ENCODE measurements at regions not wholly inside any gene's neighbourhood (a gene's known extent, or its start where the extent isn't known, plus 50 kb on each side); places are given as distances from the start of the nearest gene placed in this dataset.
"Not testable (repeated sequence)": the region's sequence is repeated elsewhere in the genome, so short reads cannot be mapped to it uniquely, and the experiment has no call there.

- DNase-seq: no peak
Measured at GRCh38 chr5:67870662-67871061, 344.9 kb upstream of the PIK3R1 start.

GRCh38 chr5:67864335-67864734 is 351.2 kb upstream of the PIK3R1 start:
- not testable (repeated sequence) for DNase-seq

- no peak for DNase-seq
Measured at GRCh38 chr5:67858471-67859031, 357.0 kb upstream of the PIK3R1 start.

- no peak for DNase-seq
Measured at GRCh38 chr5:67857502-67857901, 358.1 kb upstream of the PIK3R1 start.

GRCh38 chr5:67855523-67855922 is 360.0 kb upstream of the PIK3R1 start:
- no peak for DNase-seq

GRCh38 chr5:67850906-67851305 is 364.6 kb upstream of the PIK3R1 start:
- not testable (repeated sequence) for DNase-seq

GRCh38 chr5:67844924-67845323 is 370.6 kb upstream of the PIK3R1 start:
- DNase-seq: no peak

- DNase-seq: no peak
Measured at GRCh38 chr5:67842806-67843205, 372.8 kb upstream of the PIK3R1 start.

DNA sequence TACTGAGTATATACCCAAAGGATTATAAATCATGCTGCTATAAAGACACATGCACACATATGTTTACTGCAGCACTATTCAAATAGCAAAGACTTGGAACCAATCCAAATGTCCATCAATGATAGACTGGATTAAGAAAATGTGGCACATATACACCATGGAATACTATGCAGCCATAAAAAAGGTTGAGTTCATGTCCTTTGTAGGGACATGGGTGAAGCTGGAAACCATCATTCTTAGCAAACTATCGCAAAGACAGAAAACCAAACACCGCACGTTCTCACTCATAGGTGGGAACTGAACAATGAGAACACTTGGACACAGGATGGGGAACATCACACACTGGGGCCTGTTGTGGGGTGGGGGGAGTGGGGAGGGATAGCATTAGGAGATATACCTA is 378.3 kb upstream of the PIK3R1 start:
- not testable (repeated sequence) for DNase-seq

DNA sequence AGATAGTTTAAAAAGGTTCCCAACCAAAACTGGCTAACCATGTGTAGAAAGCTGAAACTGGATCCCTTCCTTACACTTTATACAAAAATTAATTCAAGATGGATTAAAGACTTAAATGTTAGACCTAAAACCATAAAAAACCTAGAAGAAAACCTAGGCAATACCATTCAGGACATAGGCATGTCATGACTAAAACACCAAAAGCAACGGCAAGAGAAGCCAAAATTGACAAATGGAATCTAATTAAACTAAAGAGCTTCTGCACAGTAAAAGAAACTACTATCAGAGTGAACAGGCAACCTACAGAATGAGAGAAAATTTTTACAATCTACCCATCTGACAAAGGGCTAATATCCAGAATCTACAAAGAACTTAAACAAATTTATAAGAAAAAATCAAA is 379.1 kb upstream of the PIK3R1 start:
- not testable (repeated sequence) for DNase-seq

- DNase-seq: no peak
Measured at GRCh38 chr5:67831048-67831447, 384.5 kb upstream of the PIK3R1 start.

- DNase-seq: no peak
Measured at GRCh38 chr5:67827541-67827940, 388.0 kb upstream of the PIK3R1 start.

DNA sequence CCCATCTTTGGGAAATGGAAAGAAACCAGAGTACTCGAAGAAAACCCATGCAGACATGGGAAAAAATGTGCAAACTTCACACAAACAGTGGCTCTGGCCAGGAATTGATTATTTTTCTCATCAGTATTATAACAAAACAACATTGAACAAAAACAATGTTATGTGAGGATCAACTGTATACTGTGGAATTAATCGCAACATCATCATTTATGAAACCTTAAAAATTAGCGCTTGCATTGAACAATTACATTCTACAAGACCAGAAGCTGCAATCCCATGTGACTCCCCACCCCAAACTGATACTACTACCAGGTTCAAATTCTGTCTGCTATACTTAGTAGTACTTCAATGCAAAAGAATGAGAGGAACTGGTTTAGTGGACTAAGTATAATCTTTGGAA is 390.7 kb upstream of the PIK3R1 start:
- no peak for DNase-seq

GRCh38 chr5:67817652-67818051 is 397.9 kb upstream of the PIK3R1 start:
- no peak for DNase-seq

GRCh38 chr5:67816456-67816855 is 399.1 kb upstream of the PIK3R1 start:
- DNase-seq: no peak

DNA sequence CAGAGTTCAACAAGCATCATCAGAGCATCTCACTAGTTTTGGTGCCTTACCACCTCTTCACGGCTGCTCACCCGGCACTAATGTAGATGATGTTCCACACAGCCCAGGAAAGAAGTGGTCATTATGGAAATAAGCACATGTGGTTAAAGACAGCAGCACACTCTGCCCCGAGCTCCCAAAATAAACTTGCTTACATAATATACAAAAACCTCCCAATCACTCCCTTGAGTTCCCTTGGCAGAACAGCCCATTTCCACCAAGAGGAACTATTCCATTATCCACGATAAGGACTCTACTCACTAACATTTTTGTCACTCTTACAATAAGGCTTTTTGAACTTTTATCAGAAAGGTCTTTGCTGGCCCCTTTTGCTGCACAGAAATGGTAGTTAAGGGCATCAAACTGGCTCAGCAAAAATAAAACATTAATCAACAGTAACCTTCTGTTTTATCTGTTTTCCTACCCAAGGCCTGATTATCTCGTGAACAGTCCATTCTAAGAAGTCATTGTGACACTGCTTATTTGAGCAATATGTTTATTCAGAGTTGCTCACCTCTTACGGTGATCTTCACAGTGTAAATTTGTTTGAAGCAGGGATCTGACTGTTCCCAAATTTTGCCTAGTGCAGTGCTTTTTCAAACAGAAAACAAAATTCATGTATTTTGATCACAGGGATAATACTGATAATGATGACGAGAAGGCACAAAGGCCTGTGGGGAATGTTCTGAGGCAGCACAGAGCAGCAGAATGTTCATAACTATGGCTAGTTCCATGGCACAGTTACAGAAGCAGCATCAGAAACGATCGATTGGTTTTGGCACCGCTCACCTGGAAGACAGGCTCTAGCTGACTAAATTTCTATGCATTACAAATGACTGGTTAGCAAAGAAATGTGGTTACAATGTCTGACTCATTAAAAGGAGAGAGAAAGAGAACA is 399.8 kb upstream of the PIK3R1 start:
- no peak for DNase-seq

DNA sequence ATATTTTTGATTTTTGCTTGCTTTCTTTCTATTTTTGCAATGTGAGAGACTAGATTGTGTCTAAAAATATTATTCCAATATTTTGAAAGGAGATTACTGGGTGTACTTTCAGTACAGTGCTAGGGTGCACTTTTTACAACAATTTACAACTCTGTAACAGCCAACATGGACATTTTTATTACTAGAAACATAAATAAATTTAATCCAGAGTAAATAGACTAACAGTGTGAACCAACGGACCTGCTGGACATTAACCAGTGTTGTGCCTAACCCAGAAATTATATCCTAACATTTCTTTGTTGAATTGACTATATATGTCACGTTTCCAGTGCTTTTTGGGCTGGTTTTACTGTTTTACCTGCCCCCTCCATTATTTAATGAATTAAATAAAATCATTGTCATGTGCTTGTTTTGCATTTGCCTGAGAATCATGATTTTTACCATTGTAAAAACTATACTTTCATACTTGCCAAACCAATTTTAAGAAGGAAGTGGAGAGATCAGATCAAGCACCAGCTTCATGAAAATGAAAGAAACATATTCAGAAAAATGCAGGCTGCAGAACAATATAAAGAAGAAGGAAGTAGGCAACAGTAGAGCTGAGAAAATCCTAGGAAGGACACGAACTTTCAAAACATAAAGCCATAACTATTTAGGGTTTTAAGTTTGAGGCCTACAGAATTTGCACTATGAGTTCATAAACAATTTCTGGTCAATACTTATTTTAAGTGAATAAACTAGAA is 400.8 kb upstream of the PIK3R1 start:
- no peak for DNase-seq

DNA sequence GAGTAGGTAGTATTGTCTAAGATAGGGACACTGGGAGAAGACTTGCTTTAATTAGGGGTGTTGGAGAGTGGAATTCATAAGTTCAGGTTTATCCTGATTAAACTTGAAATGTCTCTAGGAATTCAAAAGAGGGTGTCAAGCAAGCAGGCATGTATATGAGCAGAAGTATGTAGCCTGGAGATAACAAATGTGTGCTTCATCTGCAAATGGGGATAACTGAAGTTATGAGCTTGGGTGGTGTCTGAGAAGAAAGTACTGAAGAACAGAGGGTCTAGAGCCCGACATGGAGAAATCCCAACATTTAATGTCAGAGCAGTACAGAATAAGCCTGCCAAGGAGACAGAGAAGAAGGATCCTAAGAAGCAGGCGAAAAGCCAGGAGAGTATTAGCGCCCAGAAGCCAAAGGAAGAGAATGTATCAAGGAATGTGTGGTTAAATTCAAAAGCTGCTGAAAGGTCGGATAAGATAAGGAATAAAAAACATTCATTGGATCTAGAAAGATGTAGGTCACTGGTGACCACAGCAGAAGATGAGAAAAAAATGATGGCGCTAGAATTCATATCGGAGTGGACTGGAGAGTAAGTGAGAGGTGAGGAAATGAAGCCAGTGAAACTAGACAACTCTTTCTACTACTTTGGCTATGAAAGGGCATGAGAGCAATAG is 401.5 kb upstream of the PIK3R1 start:
- no peak for DNase-seq

DNA sequence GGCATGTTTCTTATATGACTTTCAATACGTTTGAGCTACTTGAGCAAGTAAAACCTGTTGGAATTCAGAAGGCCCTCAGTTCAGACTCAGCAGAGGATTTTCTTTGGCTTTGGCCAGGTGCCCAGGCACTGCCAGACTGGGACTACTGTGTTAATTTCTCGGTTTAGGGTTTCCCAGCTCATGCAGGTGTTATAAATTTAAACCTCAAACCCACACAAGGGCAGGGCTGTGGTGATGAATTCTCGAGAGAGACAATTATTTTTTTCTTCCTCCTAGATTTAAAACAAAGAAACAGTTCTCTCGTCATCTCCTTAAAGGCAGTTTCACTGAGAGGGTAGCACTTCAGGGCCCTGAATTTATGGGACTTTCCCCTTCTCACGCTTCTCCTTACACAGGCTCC is 406.0 kb upstream of the PIK3R1 start:
- no peak for DNase-seq

DNA sequence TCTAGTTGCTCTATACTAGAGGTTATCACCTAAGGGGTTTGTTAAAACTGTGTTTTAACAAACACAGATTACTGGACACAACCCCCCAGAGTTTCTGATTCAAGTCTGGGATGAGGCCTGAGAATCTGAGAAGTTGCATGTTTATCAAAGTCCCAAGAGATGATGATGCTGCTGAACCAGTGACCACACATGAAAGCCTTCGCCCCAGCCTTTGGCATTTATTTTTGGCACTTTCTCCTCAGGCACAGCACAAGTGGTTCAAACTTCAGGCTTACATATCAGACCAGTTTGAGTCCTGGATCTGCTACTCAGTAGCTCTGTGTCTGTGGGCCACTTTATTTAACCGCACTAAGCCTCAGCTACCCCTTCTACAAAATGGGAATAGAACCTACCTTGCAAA is 407.2 kb upstream of the PIK3R1 start:
- no peak for DNase-seq

- no peak for DNase-seq
Measured at GRCh38 chr5:67807439-67807888, 408.1 kb upstream of the PIK3R1 start.

GRCh38 chr5:67806654-67807438 is 408.7 kb upstream of the PIK3R1 start:
- no peak for DNase-seq
